Keratinocyte (primary cell): ENCODE measurements at regions not wholly inside any gene's neighbourhood (a gene's known extent, or its start where the extent isn't known, plus 50 kb on each side); places are given as distances from the start of the nearest gene placed in this dataset.

Source experiments
- DNase-seq: peaks from one replicate; pipeline ENCODE4 v3.0.0-alpha.2; 2011; ENCODE audit warnings: low read depth, missing footprints, low spot score
- FAIRE-seq: peaks from 2 replicates; lab custom pipeline; 2011; peaks lifted over from hg19 to GRCh38; lab: Jason Lieb, UNC
- H2AFZ ChIP-seq: 2 replicates; pipeline ENCODE4 v1.6.0; 2012; ENCODE audit warnings: low read length, control low read depth, inconsistent platforms; ENCODE audit not compliant: control insufficient read depth
- H3K27ac ChIP-seq: 2 replicates; pipeline ENCODE4 v1.5.1; 2011; ENCODE audit warnings: low read length; ENCODE audit not compliant: control insufficient read depth, insufficient read depth
- H3K27me3 ChIP-seq: 3 replicates; pipeline ENCODE4 v1.6.0; 2011; ENCODE audit warnings: low read length; ENCODE audit not compliant: control insufficient read depth, insufficient read depth; ENCODE audit errors: extremely low read depth
- H3K36me3 ChIP-seq, 2 experiments: 2 replicates in 1 of 2; 3 replicates in 1 of 2; pipeline ENCODE4 v1.5.1; 2011; ENCODE audit warnings: low read length in 2 of 2, mild to moderate bottlenecking in 1 of 2; ENCODE audit not compliant: control insufficient read depth in 2 of 2, insufficient read depth in 2 of 2; ENCODE audit errors: extremely low read depth in 1 of 2
- H3K4me1 ChIP-seq: 3 replicates; pipeline ENCODE4 v1.5.1; 2011; ENCODE audit warnings: low read length; ENCODE audit not compliant: control insufficient read depth, insufficient read depth; ENCODE audit errors: extremely low read depth
- H3K4me2 ChIP-seq: 3 replicates; pipeline ENCODE4 v1.6.0; 2011; ENCODE audit warnings: low read depth, low read length; ENCODE audit not compliant: control insufficient read depth, insufficient read depth; ENCODE audit errors: extremely low read depth
- H3K4me3 ChIP-seq, 3 experiments: fragments of 200-600 bp in 1 of 3; sonication (generic) in 1 of 3; 2 replicates in 2 of 3; 3 replicates in 1 of 3; pipeline ENCODE4 v1.5.1; 2011 to 2016; ENCODE audit warnings: low read length in 3 of 3, mild to moderate bottlenecking in 3 of 3, control low read depth in 2 of 3, inconsistent platforms in 1 of 3, low read depth in 1 of 3, mixed read lengths in 1 of 3, mixed run types in 1 of 3, moderate library complexity in 1 of 3; ENCODE audit not compliant: control insufficient read depth in 2 of 3, insufficient read depth in 2 of 3; ENCODE audit errors: extremely low read depth in 1 of 3
- H3K79me2 ChIP-seq: 2 replicates; pipeline ENCODE4 v1.6.0; 2012; ENCODE audit warnings: low read length; ENCODE audit not compliant: control insufficient read depth, insufficient read depth
- H3K9ac ChIP-seq: 3 replicates; pipeline ENCODE4 v1.6.0; 2011; ENCODE audit warnings: low read length; ENCODE audit not compliant: control insufficient read depth, insufficient read depth; ENCODE audit errors: extremely low read depth
- H3K9me1 ChIP-seq: 3 replicates; pipeline ENCODE4 v1.6.0; 2011; ENCODE audit warnings: low read length; ENCODE audit not compliant: control insufficient read depth, insufficient read depth; ENCODE audit errors: extremely low read depth
- H3K9me3 ChIP-seq: 2 replicates; pipeline ENCODE4 v1.5.1; 2012; ENCODE audit warnings: low read depth, low read length; ENCODE audit not compliant: control insufficient read depth
- H4K20me1 ChIP-seq: 3 replicates; pipeline ENCODE4 v1.6.0; 2011; ENCODE audit warnings: low read length; ENCODE audit not compliant: control insufficient read depth, insufficient read depth; ENCODE audit errors: extremely low read depth
- EZH2 ChIP-seq: IDR thresholded peaks from one replicate; pipeline ENCODE4 v1.6.1; 2012; ENCODE audit warnings: inconsistent platforms, mild to moderate bottlenecking, low read length, moderate library complexity
- dilution Hi-C: fragments of 300-500 bp; cut with MboI; formaldehyde crosslinking; loops from one replicate; pipeline ENCODE4 v1.7.0; 2020; ENCODE audit warnings: low sequenced_read_pairs; ENCODE audit not compliant: extremely low pct_ligation_motif_present
- TF ChIP-seq, protein P1 (sequence below), 3 experiments: IDR thresholded peaks in 1 of 3; conservative IDR thresholded peaks in 1 of 3; optimal IDR thresholded peaks in 1 of 3; 2 replicates in 2 of 3; 3 replicates in 1 of 3; pipeline versions ENCODE3 to v1.5.1; 2011; ENCODE audit warnings: low read length in 3 of 3, mild to moderate bottlenecking in 3 of 3, moderate library complexity in 2 of 3, control low read depth in 1 of 3, inconsistent platforms in 1 of 3; ENCODE audit not compliant: insufficient read depth in 2 of 3; ENCODE audit errors: extremely low read depth in 1 of 3

DNA sequence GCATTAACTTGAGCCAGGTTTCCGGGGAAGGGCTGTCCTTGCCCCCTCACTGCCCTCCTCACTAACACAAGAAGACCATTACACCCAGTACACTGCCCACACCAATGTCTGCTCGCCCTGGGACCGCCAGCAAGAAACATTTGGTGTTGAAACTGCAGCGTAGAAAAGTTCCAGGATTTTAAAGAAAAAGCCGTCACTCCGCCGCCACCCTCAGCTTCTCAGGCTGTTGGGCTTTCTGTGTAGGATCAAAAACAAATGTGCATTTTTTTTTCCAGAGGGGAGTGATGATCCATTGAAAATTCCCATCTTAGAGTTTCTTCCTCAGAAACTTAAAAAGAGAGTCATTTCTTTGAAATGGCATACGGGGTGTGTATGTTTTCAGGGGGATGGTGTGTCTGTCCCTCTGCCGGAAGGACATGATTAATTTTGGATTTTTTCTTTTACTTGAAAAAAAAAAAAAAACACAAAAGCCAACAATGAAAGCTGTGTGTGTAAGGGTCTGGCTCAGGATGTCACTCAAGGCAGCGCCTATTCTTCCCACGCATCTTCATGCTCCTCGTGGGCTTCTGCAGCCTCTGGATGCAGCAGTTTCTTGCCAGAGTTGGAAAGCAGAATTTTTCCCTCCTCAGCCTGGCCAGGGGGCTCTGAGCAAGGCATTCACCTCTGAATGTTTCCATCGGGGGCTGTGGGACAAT, 184.9 kb downstream of the GLI2 start:
- Histone ChIP-seq H3K27ac (no peak overlapping the region), H3K4me3 (no peak overlapping the region), H3K36me3 (no peaks in the 10 kb centered on the region), H3K4me1 (peaks cover 2% of the 10 kb centered on the region), H3K9me1 (no peaks in the 10 kb centered on the region), H3K9me3 (no peaks in the 10 kb centered on the region), H3K79me2 (no peaks in the 10 kb centered on the region), H3K27me3 (no peaks in the 10 kb centered on the region), H3K9ac (no peak overlapping the region), H4K20me1 (no peaks in the 10 kb centered on the region), H3K4me2 (no peak overlapping the region), H2AFZ (no peak overlapping the region)
- TF ChIP-seq EZH2 = no peak
- TF ChIP-seq, protein P1, sequence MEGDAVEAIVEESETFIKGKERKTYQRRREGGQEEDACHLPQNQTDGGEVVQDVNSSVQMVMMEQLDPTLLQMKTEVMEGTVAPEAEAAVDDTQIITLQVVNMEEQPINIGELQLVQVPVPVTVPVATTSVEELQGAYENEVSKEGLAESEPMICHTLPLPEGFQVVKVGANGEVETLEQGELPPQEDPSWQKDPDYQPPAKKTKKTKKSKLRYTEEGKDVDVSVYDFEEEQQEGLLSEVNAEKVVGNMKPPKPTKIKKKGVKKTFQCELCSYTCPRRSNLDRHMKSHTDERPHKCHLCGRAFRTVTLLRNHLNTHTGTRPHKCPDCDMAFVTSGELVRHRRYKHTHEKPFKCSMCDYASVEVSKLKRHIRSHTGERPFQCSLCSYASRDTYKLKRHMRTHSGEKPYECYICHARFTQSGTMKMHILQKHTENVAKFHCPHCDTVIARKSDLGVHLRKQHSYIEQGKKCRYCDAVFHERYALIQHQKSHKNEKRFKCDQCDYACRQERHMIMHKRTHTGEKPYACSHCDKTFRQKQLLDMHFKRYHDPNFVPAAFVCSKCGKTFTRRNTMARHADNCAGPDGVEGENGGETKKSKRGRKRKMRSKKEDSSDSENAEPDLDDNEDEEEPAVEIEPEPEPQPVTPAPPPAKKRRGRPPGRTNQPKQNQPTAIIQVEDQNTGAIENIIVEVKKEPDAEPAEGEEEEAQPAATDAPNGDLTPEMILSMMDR (optimal IDR thresholded peaks at IDR 0.05 in 1 of 3, IDR thresholded peaks at IDR 0.05 in 1 of 3, conservative IDR thresholded peaks at IDR 0.05 in 1 of 3; ENCODE audit: extremely low read depth in 1 of 3, insufficient read depth in 2 of 3, low read length in 3 of 3) = no peak
- dilution Hi-C loops = no loop called here
- DNase-seq = no peak
- FAIRE-seq = no peak

DNA sequence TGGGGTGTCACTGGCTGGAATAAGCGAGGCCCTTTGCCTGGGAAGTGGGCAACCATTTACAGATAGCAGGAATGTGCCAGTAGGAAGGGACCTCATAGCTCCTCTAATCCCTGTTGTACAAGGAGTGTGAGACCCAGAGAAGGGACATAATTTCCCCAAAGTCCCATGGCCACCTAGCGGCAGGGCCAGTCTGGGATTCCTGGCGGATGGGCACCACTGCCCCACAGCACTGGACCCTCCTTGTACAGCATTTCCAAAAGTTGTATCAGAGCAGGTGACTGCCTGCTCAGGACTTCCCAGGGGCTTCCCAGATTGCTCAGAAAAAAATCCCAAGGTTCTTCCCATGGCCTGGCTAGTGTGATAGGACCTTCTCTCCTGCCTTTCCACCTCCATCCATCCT, 185.8 kb downstream of the GLI2 start:
- H3K9me3 ChIP-seq = no peaks in the 10 kb centered on the region
- H3K4me2 ChIP-seq = no peak overlapping the region
- H3K27ac ChIP-seq = no peak overlapping the region
- no peaks in the 10 kb centered on the region for H3K4me1 ChIP-seq
- no peak overlapping the region for H3K4me3 ChIP-seq
- no peak for TF ChIP-seq EZH2
- TF ChIP-seq, protein P1 (optimal IDR thresholded peaks at IDR 0.05 in 1 of 3, IDR thresholded peaks at IDR 0.05 in 1 of 3, conservative IDR thresholded peaks at IDR 0.05 in 1 of 3; ENCODE audit: extremely low read depth in 1 of 3, insufficient read depth in 2 of 3, low read length in 3 of 3) = no peak
- H3K79me2 ChIP-seq = no peaks in the 10 kb centered on the region
- dilution Hi-C loops = no loop called here
- FAIRE-seq (no peak), DNase-seq (no peak)
- H3K36me3 ChIP-seq = no peaks in the 10 kb centered on the region
- no peaks in the 10 kb centered on the region for H4K20me1 ChIP-seq
- H2AFZ ChIP-seq = no peak overlapping the region
- no peaks in the 10 kb centered on the region for H3K27me3 ChIP-seq
- no peaks in the 10 kb centered on the region for H3K9me1 ChIP-seq
- H3K9ac ChIP-seq = no peak overlapping the region
